A673 (cell line): ENCODE measurements at regions not wholly inside any gene's neighbourhood (a gene's known extent, or its start where the extent isn't known, plus 50 kb on each side); places are given as distances from the start of the nearest gene placed in this dataset.

ENCODE experiments used
- BruUV-seq: library from RNA; stranded (reverse); fragments of 400-500 nt; replicated peaks from 2 replicates; lab custom pipeline; 2021; lab: Mats Ljungman, UMichigan
- CTCF ChIA-PET: fragments of 300-600 bp; sonication (Branson Sonifier 250); formaldehyde crosslinking; loops from one replicate; lab custom pipeline; 2022; ENCODE audit warnings: antibody characterized with exemption; lab: Charles Lee
- POLR2A ChIA-PET: fragments of 300-600 bp; sonication (Branson Sonifier 250); formaldehyde crosslinking; loops from one replicate; lab custom pipeline; 2022; ENCODE audit warnings: antibody characterized with exemption; ENCODE audit not compliant: low non-redundant PET; lab: Charles Lee
- DNase-seq: peaks from one replicate; pipeline ENCODE4 v3.0.0-alpha.2; 2015; ENCODE audit warnings: low spot score
- H3K27ac ChIP-seq: fragments of 200-600 bp; sonication (generic); 2 replicates; pipeline ENCODE4 v1.5.1; 2016; ENCODE audit warnings: mixed run types, low read depth, mild to moderate bottlenecking, mixed read lengths, antibody characterized with exemption, low read length; ENCODE audit not compliant: poor library complexity, severe bottlenecking
- H3K27me3 ChIP-seq: fragments of 200-600 bp; sonication (generic); replicated peaks from 2 replicates; pipeline ENCODE4 v1.6.1; 2017; ENCODE audit warnings: mixed run types, low read depth, mild to moderate bottlenecking, mixed read lengths, antibody characterized with exemption, low read length; ENCODE audit not compliant: insufficient read depth, poor library complexity
- H3K36me3 ChIP-seq: fragments of 200-600 bp; sonication (generic); 2 replicates; pipeline ENCODE4 v1.6.1; 2016; ENCODE audit warnings: mixed run types, mild to moderate bottlenecking, mixed read lengths, antibody characterized with exemption, low read length; ENCODE audit not compliant: insufficient read depth, poor library complexity, severe bottlenecking
- H3K4me1 ChIP-seq: fragments of 200-600 bp; sonication (generic); 2 replicates; pipeline ENCODE4 v1.6.1; 2017; ENCODE audit warnings: mixed run types, mild to moderate bottlenecking, mixed read lengths, antibody characterized with exemption, low read length; ENCODE audit not compliant: insufficient read depth, poor library complexity, severe bottlenecking
- H3K4me3 ChIP-seq: fragments of 200-600 bp; sonication (generic); 2 replicates; pipeline ENCODE4 v1.5.1; 2016; ENCODE audit warnings: low read depth, mixed run types, mild to moderate bottlenecking, mixed read lengths, low read length; ENCODE audit not compliant: poor library complexity, severe bottlenecking
- H3K9me3 ChIP-seq: fragments of 200-600 bp; sonication (generic); 2 replicates; pipeline ENCODE4 v1.6.1; 2016; ENCODE audit warnings: mixed run types, low read depth, mild to moderate bottlenecking, mixed read lengths, antibody characterized with exemption, low read length; ENCODE audit not compliant: poor library complexity, severe bottlenecking
- EZH2 ChIP-seq: fragments of 200-600 bp; sonication (generic); IDR thresholded peaks from 2 replicates; pipeline ENCODE4 v1.6.1; 2017; ENCODE audit warnings: borderline replicate concordance, low read depth, mild to moderate bottlenecking, mixed read lengths, antibody characterized with exemption, low read length; ENCODE audit not compliant: poor library complexity, severe bottlenecking
- intact Hi-C: fragments of 100-400 bp; cut with micrococcal nuclease; formaldehyde crosslinking; loops from one replicate; pipeline ENCODE4 v1.10.0; 2022; ENCODE audit not compliant: unreplicated experiment
- TF ChIP-seq, protein P1 (sequence below): fragments of 300-800, 200-600 bp; sonication (generic); conservative IDR thresholded peaks from 2 replicates; pipeline ENCODE4 v1.5.1; 2017; ENCODE audit warnings: low read depth, mild to moderate bottlenecking, antibody characterized with exemption, low read length, moderate library complexity, mixed read lengths

DNA sequence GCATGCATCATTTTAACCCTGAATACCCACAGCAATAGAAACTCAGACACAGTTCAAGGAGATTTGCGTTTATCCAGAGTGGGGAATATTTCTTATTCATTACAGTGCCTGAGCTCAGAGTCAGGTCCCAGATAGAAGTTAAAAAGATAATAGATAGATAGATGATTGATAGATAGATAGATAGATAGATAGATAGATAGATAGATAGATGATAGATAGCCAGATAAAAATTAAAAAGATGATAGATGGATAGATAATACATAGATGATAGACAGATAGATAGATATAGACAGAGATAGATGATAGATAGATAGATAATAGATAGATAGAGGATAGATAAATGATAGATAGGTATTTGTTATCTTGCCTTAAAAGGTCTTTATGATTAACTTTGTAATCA, 184.7 kb downstream of the MYLK4 start:
- ChIA-PET CTCF (no interaction called here), POLR2A (no interaction called here)
- intact Hi-C loops: no loop called here
- DNase-seq: no peak
- Histone ChIP-seq H3K27me3 (no peaks in the 10 kb centered on the region), H3K4me3 (no peak overlapping the region), H3K27ac (no peak overlapping the region), H3K36me3 (no peaks in the 10 kb centered on the region), H3K9me3 (no peaks in the 10 kb centered on the region), H3K4me1 (no peaks in the 10 kb centered on the region)
- TF ChIP-seq EZH2: no peak
- TF ChIP-seq, protein P1, sequence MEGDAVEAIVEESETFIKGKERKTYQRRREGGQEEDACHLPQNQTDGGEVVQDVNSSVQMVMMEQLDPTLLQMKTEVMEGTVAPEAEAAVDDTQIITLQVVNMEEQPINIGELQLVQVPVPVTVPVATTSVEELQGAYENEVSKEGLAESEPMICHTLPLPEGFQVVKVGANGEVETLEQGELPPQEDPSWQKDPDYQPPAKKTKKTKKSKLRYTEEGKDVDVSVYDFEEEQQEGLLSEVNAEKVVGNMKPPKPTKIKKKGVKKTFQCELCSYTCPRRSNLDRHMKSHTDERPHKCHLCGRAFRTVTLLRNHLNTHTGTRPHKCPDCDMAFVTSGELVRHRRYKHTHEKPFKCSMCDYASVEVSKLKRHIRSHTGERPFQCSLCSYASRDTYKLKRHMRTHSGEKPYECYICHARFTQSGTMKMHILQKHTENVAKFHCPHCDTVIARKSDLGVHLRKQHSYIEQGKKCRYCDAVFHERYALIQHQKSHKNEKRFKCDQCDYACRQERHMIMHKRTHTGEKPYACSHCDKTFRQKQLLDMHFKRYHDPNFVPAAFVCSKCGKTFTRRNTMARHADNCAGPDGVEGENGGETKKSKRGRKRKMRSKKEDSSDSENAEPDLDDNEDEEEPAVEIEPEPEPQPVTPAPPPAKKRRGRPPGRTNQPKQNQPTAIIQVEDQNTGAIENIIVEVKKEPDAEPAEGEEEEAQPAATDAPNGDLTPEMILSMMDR: no peak
- no TSS peak for BruUV-seq

DNA sequence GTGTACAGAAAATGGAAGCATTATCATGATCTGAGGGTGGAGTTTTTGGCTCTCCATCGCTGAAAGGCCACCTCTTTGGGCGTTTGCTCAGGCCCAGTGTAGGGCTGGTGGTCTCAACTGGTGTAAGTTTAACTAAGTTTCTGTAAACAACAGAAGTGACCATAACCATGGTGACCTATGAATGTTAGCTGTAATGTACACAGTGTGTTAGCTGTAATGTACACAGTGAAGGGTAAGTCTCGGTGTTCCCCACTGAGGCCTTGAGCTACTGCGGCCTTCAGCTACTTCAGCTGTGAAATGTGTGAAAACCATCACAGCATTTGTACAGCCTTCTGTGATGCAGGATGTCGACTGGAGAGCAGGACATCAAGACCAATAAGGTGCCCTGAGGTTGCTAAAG, 185.2 kb downstream of the MYLK4 start:
- CTCF ChIA-PET: no interaction called here
- no peak for DNase-seq
- H3K27me3 ChIP-seq: no peaks in the 10 kb centered on the region
- no peak overlapping the region for H3K27ac ChIP-seq
- H3K9me3 ChIP-seq: no peaks in the 10 kb centered on the region
- H3K36me3 ChIP-seq: no peaks in the 10 kb centered on the region
- no peak overlapping the region for H3K4me3 ChIP-seq
- no TSS peak for BruUV-seq
- intact Hi-C loops: no loop called here
- TF ChIP-seq EZH2: no peak
- TF ChIP-seq, protein P1: no peak
- POLR2A ChIA-PET: no interaction called here
- H3K4me1 ChIP-seq: no peaks in the 10 kb centered on the region

DNA sequence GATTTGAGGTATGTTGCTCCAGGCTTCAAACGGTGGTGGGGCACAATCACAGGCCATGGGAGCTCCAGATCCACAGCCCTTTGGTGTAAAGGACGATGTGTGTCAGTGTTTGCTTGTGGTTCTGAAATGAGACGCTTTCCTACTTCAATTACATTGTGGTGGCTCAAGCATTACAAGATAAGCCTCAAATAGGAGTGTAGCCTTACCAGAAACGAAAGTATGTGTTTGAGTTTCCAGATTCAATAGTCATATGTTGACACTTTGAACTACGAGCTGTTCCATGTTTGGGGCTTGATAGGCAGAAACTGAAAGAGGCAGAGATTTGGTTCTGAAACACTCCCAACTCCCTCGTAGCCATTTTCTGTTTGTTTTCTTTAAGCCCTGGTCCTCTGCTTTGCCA, 187.1 kb downstream of the MYLK4 start:
- no peak for DNase-seq

More for the DNA sequence above, 187.1 kb downstream of the MYLK4 start:
- Histone ChIP-seq H3K27me3 (no peaks in the 10 kb centered on the region), H3K9me3 (no peaks in the 10 kb centered on the region), H3K4me1 (no peaks in the 10 kb centered on the region), H3K4me3 (no peak overlapping the region), H3K27ac (no peak overlapping the region), H3K36me3 (no peaks in the 10 kb centered on the region)
- BruUV-seq: no TSS peak
- TF ChIP-seq EZH2: no peak
- TF ChIP-seq, protein P1: no peak
- intact Hi-C loops: no loop called here
- ChIA-PET CTCF (no interaction called here), POLR2A (no interaction called here)
